ENCODE measurements at regions not wholly inside any gene's neighbourhood (a gene's known extent, or its start where the extent isn't known, plus 50 kb on each side); places are given as distances from the start of the nearest gene placed in this dataset.
"Not testable (repeated sequence)": the region's sequence is repeated elsewhere in the genome, so short reads cannot be mapped to it uniquely, and the experiment has no call there.

DNA sequence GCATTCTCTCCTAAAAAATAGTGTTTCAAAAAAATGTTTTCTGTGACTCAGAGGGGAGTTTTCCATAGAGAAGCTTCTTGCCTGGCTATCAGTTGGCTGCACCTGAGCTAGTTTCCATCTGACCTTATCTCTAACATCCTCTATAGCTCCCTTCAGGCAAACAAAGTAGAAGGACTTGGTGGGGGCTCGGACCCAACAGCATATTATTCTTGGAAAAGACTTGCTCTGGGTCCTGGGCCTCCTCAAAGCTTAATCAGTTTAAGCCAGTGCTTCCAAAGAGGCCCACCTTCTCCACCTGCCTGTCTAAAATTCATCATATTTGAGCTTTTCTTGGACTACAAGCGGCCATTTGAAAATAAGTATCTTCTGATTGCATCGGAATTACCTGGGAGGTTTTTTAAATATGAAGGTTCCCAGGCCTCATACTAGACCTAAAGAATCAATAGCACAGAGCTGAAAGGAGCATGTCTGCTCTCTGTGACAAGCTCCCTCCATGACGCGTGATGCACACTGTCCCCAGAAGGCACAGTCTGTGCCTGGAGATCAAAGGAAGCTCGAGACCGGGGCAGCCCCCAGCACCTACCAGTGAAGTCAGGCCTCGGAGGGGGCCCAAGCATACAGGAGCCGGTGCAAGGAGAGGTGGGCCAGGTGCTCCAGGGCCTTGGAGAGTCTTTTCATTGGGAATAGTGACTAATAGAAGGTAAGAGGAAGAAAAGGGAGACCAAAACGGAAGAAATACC, 80.6 kb upstream of the HIVEP1 start:
- H3K4me1 ChIP-seq = no peaks in the 10 kb centered on the region
- WGBS, 2 donors (ENCODE audit: low coverage in 1 of 2) = 87 to 100% methylated on average over 1 to 4 of the region's 10 CpGs
- H3K36me3 ChIP-seq = no peaks in the 10 kb centered on the region
- no peaks in the 10 kb centered on the region for H3K9me3 ChIP-seq
- no peak overlapping the region for H3K27ac ChIP-seq
- ATAC-seq = no peak
- no peak overlapping the region for H3K4me3 ChIP-seq
- TF ChIP-seq POLR2AphosphoS5 (IDR thresholded peaks at IDR 0.05) = no peak
- no peak for TF ChIP-seq CTCF (IDR thresholded peaks at IDR 0.05)
- H3K27me3 ChIP-seq = no peaks in the 10 kb centered on the region

DNA sequence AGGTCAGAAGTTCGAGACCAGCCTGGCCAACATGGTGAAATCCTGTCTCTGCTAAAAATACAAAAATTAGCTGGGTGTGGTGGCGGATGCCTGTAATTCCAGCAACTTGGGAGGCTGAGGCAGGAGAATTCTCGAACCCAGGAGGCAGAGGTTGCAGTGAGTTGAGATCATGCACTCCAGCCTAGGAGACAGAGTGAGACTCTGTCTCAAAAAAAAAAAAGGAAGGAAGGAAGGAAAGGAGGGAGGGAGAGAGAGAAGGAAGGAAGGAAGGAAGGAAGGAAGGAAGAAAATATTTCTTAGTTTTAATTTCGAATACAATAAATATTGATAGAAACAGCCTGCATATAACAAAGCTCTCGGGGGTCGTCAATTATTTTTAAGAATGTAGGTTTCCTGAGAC, 81.3 kb upstream of the HIVEP1 start:
- H3K36me3 ChIP-seq, H3K9me3 ChIP-seq, H3K4me3 ChIP-seq, H3K27me3 ChIP-seq, H3K4me1 ChIP-seq, ATAC-seq, H3K27ac ChIP-seq: not testable (repeated sequence)
- WGBS, 2 donors (ENCODE audit: low coverage in 1 of 2) = 88 to 95% methylated on average over 3 to 6 of the region's 6 CpGs

- TF ChIP-seq CTCF (IDR thresholded peaks at IDR 0.05) = no peak
- TF ChIP-seq EP300 (IDR thresholded peaks at IDR 0.05) = no peak
- TF ChIP-seq POLR2A (IDR thresholded peaks at IDR 0.05) = no peak
- no peak for TF ChIP-seq POLR2AphosphoS5 (IDR thresholded peaks at IDR 0.05)
- H3K4me3 ChIP-seq = no peak overlapping the region
- H3K27ac ChIP-seq = no peak overlapping the region
- no peaks in the 10 kb centered on the region for H3K4me1 ChIP-seq
- no peaks in the 10 kb centered on the region for H3K9me3 ChIP-seq
- no peaks in the 10 kb centered on the region for H3K36me3 ChIP-seq
- no peaks in the 10 kb centered on the region for H3K27me3 ChIP-seq
- 80 to 82% methylated on average over 2 of the region's 2 CpGs for WGBS, 2 donors (ENCODE audit: low coverage in 1 of 2)
- no peak for ATAC-seq
Observed at GRCh38 chr6:11930240-11930639, 81.9 kb upstream of the HIVEP1 start.

- no peak for ATAC-seq
- no peaks in the 10 kb centered on the region for H3K27me3 ChIP-seq
- TF ChIP-seq POLR2A (IDR thresholded peaks at IDR 0.05) (no peak), CTCF (IDR thresholded peaks at IDR 0.05) (no peak), POLR2AphosphoS5 (IDR thresholded peaks at IDR 0.05) (no peak), EP300 (IDR thresholded peaks at IDR 0.05) (no peak)
- H3K27ac ChIP-seq = no peak overlapping the region
- H3K4me1 ChIP-seq = no peaks in the 10 kb centered on the region
- no peaks in the 10 kb centered on the region for H3K9me3 ChIP-seq
- 74 to 78% methylated on average over 7 to 8 of the region's 8 CpGs for WGBS, 2 donors (ENCODE audit: low coverage in 1 of 2)
- no peak overlapping the region for H3K4me3 ChIP-seq
- H3K36me3 ChIP-seq = no peaks in the 10 kb centered on the region
Observed at GRCh38 chr6:11929241-11929835, 82.8 kb upstream of the HIVEP1 start.

- no peak overlapping the region for H3K27ac ChIP-seq
- H3K4me1 ChIP-seq = no peaks in the 10 kb centered on the region
- no peaks in the 10 kb centered on the region for H3K27me3 ChIP-seq
- no peaks in the 10 kb centered on the region for H3K36me3 ChIP-seq
- H3K9me3 ChIP-seq = no peaks in the 10 kb centered on the region
- H3K4me3 ChIP-seq = no peak overlapping the region
- no peak for ATAC-seq
- TF ChIP-seq EP300 (IDR thresholded peaks at IDR 0.05) = no peak
- no peak for TF ChIP-seq POLR2AphosphoS5 (IDR thresholded peaks at IDR 0.05)
- TF ChIP-seq CTCF (IDR thresholded peaks at IDR 0.05) = no peak
- no peak for TF ChIP-seq POLR2A (IDR thresholded peaks at IDR 0.05)
- 63 to 100% methylated on average over 1 to 2 of the region's 2 CpGs for WGBS, 2 donors (ENCODE audit: low coverage in 1 of 2)
Observed at GRCh38 chr6:11926594-11927407, 85.3 kb upstream of the HIVEP1 start.
